Retinal pigment epithelial cell (primary cell): ENCODE measurements at regions not wholly inside any gene's neighbourhood (a gene's known extent, or its start where the extent isn't known, plus 50 kb on each side); places are given as distances from the start of the nearest gene placed in this dataset.

Experiments used
- DNase-seq: peaks from one replicate; pipeline ENCODE4 v3.0.0-alpha.2; 2010; ENCODE audit warnings: low read depth
- H3K4me3 ChIP-seq: 2 replicates; pipeline ENCODE4 v1.5.1; 2011; ENCODE audit warnings: mild to moderate bottlenecking, low read length, control low read depth, moderate library complexity
- CTCF ChIP-seq: conservative IDR thresholded peaks from 2 replicates; pipeline ENCODE4 v1.5.1; 2011; ENCODE audit warnings: low read depth, low read length, control low read depth, inconsistent platforms

GRCh38 chr12:125988545-125988944 lies 923.3 kb downstream of the AACS start:
- no peak overlapping the region for H3K4me3 ChIP-seq
- DNase-seq, result no peak
- TF ChIP-seq CTCF, result no peak

- TF ChIP-seq CTCF, result no peak
- DNase-seq, result no peak
Observed at GRCh38 chr12:125989696-125990095, 924.5 kb downstream of the AACS start.

GRCh38 chr12:125996443-125996842 lies 931.2 kb downstream of the AACS start:
- H3K4me3 ChIP-seq, result no peak overlapping the region
- no peak for DNase-seq
- TF ChIP-seq CTCF, result no peak

More at GRCh38 chr12:125989696-125990095, 924.5 kb downstream of the AACS start:
- H3K4me3 ChIP-seq, result no peak overlapping the region

DNA sequence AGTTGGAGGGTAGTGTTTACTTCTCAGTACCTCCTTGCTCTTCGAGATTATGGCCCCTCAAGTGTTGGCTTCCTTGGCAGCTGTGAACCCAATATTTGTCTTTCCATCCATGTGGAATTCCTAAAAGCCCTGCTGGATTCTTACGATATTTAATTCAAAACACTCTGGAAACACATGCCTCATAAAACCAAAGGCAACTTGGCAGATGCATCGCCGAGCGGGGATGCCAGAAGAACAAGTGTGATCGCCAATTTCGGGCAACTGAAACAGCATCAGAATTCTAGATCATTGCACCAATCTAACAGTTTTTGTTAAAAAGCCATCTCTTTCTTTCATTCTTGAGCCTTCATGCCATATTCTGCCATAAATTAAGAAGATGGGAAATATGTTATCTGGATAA lies 934.4 kb downstream of the AACS start:
- DNase-seq, result no peak
- H3K4me3 ChIP-seq, result no peak overlapping the region
- no peak for TF ChIP-seq CTCF

GRCh38 chr12:126019385-126019784 lies 954.1 kb downstream of the AACS start:
- TF ChIP-seq CTCF, result no peak
- no peak overlapping the region for H3K4me3 ChIP-seq
- no peak for DNase-seq

GRCh38 chr12:126021675-126022074 lies 956.4 kb downstream of the AACS start:
- no peak for DNase-seq
- TF ChIP-seq CTCF, result no peak
- no peak overlapping the region for H3K4me3 ChIP-seq

GRCh38 chr12:126027825-126028224 lies 962.6 kb downstream of the AACS start:
- DNase-seq, result no peak
- no peak for TF ChIP-seq CTCF
- H3K4me3 ChIP-seq, result no peak overlapping the region
